ENCODE measurements at regions not wholly inside any gene's neighbourhood (a gene's known extent, or its start where the extent isn't known, plus 50 kb on each side); places are given as distances from the start of the nearest gene placed in this dataset.

- no peak for TF ChIP-seq CTCF (IDR thresholded peaks at IDR 0.05; ENCODE audit: low read length)
- no peak for TF ChIP-seq EZH2 (IDR thresholded peaks at IDR 0.05; ENCODE audit: borderline replicate concordance, low read length)
Observed at GRCh38 chr12:63250486-63250885, 99.5 kb upstream of the AVPR1A start.
